ENCODE measurements at regions not wholly inside any gene's neighbourhood (a gene's known extent, or its start where the extent isn't known, plus 50 kb on each side); places are given as distances from the start of the nearest gene placed in this dataset.
"Not testable (repeated sequence)": the region's sequence is repeated elsewhere in the genome, so short reads cannot be mapped to it uniquely, and the experiment has no call there.

DNA sequence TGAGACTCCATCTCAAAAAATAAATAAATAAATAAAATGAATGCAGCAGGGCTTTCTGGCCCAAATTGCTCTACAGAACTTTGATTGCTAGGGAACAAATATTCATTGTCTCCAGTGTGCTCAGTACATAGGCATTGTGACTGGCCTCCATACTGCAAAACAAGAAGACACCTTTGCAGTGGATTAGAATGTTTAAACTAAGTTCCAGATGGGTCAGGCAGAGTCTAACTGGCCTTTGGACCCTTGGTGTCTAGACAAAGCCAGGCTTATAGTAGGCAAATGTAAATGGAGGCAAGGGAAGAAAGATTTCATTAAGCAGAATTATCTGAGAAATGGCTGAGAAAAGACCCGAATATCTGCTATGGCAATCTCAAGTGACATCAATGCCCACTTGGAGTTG, 335.2 kb upstream of the C2CD4B start:
- DNase-seq (ENCODE audit: low read depth in 3 of 3) = no peak

DNA sequence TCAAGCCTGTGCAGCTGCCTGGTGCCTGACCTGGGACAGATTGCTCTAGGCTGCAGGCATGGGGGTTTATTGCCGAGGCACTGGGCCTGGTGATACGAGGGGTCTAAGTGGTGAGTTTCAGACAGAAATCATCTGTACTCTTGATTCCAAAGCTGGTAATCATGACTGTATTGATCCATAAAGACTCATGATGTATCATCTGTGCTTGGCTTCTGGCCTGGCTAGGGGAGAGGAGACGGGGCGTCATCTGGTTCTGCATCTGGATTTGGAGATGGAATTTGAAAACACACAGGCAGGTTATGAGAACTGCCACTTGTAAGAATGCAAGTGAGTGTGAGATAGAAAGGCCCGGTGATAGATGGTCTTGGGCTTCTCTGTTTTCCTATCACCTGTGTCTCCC, 337.4 kb upstream of the C2CD4B start:
- no peak for DNase-seq (ENCODE audit: low read depth in 3 of 3)

DNA sequence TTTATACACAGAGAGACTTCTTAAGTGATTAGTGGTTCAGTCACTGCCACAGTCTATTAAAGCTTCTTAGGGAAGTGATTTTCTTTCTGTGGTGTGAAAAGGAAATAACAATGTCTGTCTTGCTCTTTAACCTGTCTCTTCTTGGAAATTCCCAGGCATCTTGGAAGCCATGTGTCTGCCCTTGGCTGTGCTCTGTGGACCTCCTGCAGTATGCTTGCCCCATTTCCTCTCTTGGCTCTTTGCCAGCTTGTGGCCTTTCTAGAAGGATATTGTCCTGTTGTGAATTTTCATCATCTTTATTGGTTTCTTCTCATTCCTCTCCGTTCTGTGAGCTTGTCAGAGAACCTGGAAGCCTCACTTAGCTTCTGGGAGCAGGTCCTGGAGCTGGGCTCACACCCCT, 338.4 kb upstream of the C2CD4B start:
- DNase-seq (ENCODE audit: low read depth in 3 of 3) = no peak

DNA sequence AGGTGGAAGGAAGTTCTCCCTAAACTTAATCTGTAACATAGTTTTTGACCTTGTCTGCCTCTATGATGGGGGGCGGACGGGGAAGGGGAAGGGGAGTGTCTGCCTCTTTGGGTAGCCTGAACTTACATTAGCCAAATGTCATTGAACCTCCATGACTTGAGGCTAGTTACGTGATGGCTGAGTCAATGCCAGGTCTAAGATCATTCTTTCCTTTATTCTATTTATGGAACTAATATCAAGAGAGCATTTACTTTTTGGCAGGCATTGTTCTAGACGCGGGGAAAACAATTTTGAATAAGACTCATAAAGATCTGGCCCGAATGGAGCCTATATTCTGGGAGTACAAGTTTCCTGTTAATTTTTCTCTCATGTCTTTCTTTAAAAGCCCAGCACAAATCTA, 340.7 kb upstream of the C2CD4B start:
- DNase-seq (ENCODE audit: low read depth in 3 of 3) = no peak

DNA sequence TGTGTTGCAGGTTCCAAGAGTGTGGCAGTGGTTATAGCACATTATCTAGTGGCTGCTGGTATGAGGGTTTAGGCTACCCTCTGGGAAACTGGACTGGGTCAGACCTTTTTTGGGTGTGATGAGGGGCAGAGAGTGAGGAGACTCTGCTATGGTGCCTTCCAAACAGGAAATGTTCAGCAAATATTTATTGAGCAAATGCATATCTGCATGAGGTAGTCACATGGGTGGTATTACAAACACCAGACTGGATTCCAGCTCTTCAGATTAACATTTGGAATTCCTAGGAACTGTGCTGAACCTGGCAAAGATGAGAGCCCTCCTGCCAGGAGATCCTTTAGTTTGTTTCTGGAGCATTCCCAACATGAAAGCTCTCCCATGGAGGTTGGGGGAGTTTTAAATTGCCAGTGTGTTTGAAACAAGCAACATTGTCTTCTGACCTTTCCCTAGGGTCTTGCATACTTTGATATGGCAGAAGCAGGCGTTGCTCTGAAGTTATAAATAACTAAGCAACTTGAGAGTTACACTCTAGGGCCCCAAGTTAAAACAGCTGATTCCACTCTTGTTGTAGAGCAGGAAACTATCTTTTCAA, 341.2 kb upstream of the C2CD4B start:
- DNase-seq (ENCODE audit: low read depth in 3 of 3) = no peak

DNA sequence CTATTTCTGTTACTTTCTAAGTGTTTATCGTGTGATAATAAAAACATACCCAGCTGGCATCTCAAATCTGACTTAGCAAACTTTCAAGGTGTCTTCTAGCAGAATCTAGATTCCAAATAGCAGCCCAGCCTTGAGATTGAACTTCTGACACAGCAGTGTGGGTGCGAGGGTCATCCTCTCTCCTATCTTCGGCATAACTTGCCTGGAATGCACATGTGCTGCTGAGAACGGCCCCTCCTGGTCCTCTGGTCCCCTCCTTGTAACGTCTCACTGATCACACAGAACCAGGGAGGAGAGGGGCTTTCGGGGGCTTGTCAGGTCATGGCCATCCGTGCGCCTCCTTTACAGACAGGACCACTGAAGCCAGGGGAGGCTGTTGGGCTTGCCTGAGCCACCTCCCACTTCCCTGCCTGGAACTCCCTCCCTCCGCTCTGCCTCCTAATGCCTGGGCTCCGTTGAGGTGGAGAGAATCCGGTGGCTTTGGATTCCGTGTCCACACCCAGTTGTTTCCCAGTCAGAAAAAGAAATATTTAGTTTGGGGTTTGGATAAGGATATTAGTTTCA, 344.4 kb upstream of the C2CD4B start:
- DNase-seq (ENCODE audit: low read depth in 3 of 3) = no peak

DNA sequence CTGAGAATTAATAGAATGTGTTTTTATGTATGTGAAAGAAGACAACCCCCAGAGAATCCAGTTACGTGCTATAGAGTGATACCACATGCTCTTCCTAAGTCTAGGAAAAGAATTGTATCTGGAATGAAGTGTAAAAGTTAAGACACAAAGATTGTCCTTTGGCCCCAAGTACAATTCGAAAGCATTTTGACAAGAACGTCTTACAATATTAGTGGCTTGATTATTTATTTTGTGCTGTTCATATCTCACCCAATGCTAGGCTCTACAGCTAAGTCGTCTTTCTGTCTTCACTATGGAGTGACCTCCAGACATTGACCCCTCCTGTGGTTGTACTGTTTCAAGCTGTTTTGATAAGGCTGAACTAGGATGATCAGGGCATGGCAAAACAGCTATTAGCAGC, 345.7 kb upstream of the C2CD4B start:
- DNase-seq (ENCODE audit: low read depth in 3 of 3) = no peak

DNA sequence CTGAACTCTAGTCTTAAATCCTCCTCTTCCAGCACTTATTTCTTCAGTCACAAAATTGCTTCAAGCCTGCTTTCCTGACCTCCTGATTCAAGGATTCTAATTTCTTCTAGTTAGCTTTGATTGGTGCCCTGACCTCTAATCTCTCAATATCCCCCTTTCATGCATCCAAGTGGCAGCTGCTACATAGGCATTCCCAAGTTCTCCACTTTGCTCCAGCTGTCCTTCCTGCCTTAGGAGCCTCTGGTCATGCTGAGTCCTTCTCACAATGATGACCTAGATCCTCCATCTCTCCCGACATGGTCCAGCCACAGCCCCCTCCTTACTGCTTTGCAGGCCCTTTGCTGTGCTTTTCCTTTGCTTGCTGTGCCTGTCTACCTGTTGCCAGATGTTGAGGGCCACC, 347.8 kb upstream of the C2CD4B start:
- no peak for DNase-seq (ENCODE audit: low read depth in 3 of 3)

DNA sequence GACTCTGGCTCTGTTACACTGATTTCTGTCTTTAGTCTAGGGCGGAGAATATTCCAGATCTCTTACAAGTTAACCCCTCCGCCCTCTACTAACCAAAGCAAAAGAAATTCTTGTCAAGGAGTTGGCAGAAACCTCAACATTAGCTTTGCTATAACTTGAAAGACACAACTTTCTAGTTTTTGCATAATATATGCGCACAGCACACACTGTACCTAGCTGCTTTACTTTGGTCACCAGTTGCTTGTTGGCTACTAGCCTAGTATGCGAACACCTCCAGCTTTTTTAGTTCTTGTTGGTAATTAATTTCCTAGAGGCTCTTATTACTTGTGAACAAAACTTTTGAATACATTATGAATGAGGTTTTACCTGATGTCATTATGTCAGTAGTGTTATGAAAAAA, 348.8 kb upstream of the C2CD4B start:
- no peak for DNase-seq (ENCODE audit: low read depth in 3 of 3)

DNA sequence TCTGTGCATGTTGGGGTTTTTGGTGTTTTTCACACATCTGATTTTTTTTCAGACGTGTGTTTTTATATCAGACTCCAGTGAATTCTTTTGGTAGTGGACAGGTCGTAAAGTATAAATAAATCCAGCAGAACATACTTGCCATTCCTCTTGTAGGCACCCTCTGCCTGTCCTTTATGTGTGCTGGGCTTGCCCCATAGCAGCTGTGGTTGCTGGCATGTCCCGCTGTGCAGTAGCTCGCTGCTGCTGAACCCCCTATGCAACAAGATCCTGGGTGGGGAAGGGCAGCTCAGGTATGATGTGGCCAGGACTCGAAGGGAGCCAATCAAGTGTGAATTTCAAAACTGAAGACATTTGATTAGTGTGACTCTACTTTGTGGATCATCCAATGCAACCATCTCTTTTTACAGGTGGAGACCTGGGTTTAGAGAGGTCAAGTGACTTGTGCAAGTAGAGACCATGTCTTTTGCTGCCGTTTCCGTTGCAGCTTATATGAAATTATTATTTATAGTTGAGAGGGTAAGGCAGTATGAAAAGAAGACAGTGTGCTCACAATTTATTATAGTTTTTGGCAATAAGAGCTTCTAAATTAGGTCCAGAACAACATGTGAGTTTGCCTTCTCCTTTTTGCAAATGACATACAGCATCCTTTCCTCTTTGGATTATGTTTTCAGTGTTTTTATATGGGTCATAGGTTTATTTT, 350.8 kb upstream of the C2CD4B start:
- DNase-seq (ENCODE audit: low read depth in 3 of 3) = no peak

DNA sequence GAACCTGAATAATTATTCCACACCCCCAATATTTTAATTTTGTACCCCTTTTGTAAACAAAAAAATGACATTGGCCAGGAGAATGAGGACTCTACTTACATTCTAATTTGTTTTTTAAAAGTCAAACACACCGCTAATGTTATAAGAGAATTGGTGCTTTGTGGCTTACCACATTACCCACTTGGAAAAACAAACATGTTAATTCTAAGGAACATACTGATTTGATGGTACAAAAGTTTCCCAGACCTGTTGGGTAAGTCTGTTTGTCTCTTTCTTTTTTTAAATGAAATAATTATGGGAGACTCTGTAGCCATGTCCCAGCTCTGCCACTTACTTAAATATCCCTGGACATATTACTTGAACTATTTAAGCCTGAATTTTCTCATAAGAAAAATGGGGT, 352.5 kb upstream of the C2CD4B start:
- DNase-seq (ENCODE audit: low read depth in 3 of 3) = no peak

DNA sequence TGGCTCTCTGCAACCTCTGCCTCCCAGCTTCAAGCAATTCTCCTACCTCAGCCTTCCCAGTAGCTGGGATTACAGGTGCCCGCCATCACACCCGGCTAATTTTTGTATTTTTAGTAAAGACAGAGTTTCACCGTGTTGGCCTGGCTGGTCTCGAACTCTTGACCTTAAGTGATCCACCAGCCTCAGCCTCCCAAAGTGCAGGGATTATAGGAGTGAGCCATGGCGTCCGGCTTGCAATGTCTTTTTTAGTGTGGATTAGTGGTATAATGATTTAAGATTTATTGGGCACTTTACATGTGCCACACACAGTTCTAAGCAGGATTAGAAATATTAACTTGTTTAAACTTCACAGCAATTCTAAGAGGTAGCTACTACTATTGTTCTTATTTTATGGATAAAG, 353.6 kb upstream of the C2CD4B start:
- not testable (repeated sequence) for DNase-seq (ENCODE audit: low read depth in 3 of 3)

DNA sequence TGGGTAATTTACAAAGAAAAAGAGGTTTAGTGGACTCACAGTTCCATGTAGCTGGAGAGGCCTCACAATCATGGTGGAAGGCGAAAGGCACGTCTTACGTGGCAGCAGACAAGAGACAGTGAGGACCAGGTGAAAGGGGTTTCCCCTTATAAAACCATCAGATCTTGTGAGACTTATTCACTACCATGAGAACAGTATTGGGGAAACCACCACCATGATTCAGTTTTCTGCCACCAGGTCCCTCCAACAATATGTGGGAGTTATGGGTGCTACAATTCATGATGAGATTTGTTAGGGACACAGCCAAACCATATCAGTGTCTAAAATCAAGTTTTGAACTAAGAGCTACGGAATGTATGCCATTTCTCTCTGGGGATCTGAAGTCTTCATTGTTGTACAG, 354.8 kb upstream of the C2CD4B start:
- DNase-seq (ENCODE audit: low read depth in 3 of 3) = peak in 1 of 3 donors; percentile 8

DNA sequence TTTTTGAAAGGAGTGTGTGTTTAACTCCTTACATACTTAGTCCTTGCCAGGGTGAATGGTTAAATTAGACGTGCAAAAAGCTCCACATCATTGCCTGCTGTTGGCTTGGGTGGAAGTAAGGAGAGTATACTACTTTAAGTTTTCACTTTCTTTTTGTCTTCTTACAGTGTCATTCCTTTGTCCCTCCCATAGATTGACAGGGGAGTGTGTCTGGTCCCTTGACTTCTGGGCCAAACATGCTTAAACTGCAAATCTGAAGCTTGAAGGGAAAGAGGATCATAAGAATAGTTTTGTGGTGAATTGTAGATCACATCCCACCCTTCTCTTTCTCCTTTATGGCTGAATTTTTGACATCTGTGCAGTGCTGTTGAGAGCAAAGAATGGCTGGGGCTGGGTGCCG, 355.8 kb upstream of the C2CD4B start:
- no peak for DNase-seq (ENCODE audit: low read depth in 3 of 3)

DNA sequence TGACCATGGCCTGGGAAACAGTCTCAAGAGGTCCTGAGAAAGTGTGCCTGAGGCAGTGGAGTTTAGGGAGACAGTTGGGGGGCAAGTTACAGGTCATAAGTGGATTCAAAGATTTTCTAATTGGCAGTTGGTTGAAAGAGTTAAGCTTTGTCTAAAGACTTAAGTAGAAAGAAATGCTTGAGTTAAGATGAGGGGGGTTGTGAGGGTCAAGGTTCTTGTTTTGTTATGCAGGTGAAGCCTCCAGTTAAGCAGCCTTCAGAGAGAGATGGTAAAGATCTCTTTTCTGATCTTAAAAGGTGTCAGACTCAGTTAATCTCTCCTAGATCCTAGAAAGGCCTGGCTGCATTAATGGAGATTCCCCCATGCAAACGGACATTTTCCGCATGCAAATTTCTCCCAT, 356.3 kb upstream of the C2CD4B start:
- no peak for DNase-seq (ENCODE audit: low read depth in 3 of 3)

DNA sequence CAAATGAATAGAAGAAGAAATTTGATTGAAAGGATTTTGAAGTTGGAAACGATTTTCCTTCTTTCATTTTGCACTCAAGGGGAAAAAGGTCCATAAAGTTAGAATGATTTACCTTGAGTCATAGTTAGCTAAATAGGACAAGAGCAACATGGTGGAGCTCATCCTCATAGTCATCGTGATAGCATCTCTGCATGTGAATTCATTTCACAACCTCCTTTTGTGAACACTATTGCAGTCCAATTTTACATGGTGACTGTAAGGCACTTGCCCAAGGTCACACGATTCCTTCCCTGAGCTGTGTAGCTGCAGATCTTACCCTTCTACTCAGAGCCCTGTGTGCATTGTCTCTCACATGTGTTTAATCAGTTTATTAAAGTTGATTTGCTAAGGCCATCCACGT, 359.8 kb upstream of the C2CD4B start:
- no peak for DNase-seq (ENCODE audit: low read depth in 3 of 3)

DNA sequence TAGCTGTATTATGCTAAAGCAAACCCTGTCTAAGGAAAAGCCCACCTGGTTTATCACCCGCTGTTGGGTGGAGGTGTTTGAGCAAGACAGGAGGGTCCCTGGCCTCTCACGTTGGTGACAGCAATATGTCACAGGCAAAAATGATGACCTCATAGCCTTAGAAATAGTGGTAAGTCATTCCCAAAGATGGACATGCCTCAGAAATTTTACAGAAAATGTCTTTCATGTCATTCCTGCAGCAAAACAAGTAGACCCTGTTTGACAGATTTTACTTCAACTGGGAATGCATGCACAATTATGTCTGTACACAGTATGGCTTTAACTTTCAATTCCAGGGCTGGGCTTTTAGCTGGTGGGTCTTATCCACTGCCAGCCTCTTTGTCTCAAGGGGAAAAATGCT, 362.3 kb upstream of the C2CD4B start:
- no peak for DNase-seq (ENCODE audit: low read depth in 3 of 3)

DNA sequence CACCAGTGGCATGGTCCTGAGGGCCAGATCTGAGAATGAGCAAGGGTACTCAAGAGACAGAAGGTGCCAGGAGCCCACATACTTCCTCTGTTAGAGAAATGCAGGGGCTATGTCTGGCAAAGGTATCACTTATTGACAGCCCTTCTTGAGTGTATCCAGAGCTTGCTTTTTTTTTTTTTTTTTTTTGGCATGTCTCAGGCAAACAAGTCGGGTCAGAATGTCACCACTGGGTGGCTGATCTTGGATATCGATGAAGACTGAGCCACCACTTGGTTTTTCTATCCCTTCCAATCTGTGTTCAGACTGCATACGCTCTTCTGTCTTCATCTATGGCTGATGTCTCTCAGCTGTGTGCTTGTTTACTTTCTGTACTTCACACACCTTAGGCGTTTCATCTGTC, 363.4 kb upstream of the C2CD4B start:
- no peak for DNase-seq (ENCODE audit: low read depth in 3 of 3)

DNA sequence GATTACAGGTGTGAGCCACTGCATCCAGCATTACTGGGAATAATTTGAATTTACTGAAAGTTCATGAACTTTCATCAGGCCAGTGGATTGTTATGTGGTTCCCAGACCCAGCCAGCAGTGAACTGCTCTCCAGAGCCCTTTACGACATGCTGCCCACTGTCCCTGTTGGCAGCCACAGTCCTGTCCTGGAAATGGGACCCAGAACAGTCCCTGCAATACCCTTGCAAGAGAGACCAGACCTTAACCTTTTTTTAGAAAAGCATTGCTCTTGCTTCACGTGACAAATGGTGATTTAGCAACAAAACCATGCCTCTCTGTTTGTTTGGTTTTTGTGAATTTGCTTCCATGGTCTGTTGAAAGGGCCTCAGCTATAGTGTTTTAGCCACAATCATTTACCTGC, 367.3 kb upstream of the C2CD4B start:
- no peak for DNase-seq (ENCODE audit: low read depth in 3 of 3)

DNA sequence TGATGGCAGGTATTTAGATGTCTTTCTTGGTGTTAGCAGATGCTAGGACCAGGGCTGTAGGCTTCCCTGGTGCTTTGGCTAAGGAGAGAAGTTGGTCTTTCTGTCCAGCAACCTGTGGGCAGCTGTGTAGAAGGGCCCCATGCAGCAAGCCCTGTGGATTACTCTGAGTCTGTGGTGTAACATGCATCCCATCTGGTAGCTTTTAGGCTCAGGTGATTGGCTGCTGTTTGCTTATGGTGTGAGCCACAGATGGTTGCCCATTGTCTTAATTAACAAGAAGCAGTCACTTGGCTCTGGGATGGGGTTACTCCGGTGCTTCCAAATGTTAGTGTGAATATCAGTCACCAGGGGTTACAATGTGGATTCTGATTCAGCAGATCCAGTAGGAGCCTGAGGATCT, 368.6 kb upstream of the C2CD4B start:
- no peak for DNase-seq (ENCODE audit: low read depth in 3 of 3)

DNA sequence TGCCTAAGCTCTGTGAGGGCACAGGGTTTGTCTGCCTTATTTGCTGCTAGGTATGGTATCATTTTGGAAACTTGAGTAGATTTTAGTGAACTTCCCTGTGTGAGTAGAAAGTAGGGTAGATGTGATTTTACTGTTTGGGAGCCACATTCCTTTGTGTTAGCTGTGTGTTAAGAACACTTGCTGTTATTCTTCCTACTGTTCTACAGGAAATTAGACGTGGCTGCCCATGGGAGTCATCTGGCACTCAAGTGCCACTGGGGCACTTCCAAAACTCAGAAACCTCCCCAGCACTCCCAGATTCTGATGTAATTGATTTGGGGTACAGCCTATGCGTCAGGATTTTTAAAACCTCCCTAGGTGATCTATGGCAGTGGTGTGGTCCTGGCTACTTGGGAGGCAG, 369.9 kb upstream of the C2CD4B start:
- DNase-seq (ENCODE audit: low read depth in 3 of 3) = no peak

DNA sequence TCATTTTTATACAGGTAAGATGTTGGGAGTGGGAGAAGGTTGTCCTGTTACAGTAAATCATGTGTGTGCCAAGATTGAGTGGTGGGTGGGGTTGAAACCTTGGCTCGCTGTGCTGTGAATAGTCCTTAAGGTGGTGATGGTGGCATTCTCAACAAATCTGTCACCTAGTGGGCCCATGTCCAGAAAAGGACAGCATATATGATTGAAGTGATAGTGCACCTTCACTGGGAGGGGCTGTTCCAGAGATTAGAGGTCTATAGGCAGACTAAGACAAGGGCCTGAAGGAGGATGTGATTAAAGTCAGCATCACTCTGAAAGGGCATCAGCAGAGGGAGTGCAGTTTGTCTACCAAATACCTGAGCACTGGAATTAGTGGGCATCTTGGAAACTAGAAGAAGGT, 374.2 kb upstream of the C2CD4B start:
- DNase-seq (ENCODE audit: low read depth in 3 of 3) = no peak

DNA sequence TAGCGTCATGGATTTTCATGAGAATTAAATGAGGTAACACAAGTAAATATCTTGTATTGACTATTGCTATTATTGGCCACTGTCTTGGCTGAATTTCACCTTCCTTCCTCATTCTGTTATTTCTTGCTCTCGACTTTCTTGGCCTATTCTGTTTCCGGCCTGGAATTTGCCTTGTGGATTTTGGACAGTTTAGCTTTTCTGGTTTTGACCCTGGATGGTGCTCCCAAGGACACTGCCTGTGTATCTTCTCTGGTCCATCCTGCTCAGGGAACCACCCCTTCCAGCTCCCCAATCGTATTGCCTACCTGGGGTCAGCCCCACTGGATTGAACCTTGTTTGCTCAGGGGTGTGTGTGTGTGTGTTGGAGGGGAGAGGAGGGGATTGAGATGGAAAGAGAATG, 376.2 kb upstream of the C2CD4B start:
- no peak for DNase-seq (ENCODE audit: low read depth in 3 of 3)

DNA sequence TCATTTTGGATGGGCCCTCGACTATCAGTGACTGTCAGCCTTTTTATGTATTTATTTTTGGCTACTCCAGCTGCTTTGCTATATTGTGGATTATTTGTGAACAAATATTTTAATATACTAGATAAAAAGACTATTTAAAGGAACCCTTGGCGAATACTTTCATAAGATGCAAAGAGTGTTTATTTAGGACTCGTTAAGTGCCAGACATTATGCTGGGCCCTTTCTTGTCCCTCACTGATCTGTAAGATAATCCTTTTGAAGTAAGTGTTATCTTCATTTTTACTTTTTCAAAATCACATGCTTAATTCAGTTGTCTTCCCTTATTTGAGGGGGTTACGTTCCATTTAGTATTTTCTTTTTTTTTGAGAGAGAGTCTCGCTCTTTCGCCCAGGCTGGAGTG, 376.8 kb upstream of the C2CD4B start:
- DNase-seq (ENCODE audit: low read depth in 3 of 3) = no peak

Data from stimulated activated CD4-positive, alpha-beta T cell treated with anti-CD3 and anti-CD28 coated beads, TNF-alpha, amount 100 ng/mL, for 48 hours (primary cell).